DMS114 treated with DMSO at 0.1 percent for 48 hours (cell line): ENCODE measurements at regions not wholly inside any gene's neighbourhood (a gene's known extent, or its start where the extent isn't known, plus 50 kb on each side); places are given as distances from the start of the nearest gene placed in this dataset.
"Not testable (repeated sequence)": the region's sequence is repeated elsewhere in the genome, so short reads cannot be mapped to it uniquely, and the experiment has no call there.

Source experiments
- DNase-seq: peaks from one replicate; lab custom pipeline; 2025; ENCODE audit not compliant: unreplicated experiment; lab: John Stamatoyannopoulos, UW

DNA sequence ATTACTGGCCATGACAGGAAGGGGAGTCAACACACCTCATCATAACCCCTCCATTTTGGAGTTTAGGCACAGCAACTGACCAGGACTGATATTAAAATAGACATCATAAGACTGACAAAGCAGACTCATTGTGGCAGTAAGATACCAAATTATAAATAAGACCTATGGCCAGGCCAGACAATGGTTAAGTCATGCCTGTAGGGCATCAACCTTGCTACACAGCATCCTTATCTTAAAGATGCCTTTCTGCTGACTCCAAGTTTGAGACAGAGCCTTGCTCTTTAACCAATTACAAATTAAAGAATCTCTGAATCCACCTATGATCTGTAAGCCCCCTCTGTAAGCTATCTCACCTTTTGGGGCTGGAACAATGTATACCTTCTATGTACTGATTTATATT is 65.5 kb downstream of the VCX2 start:
- no peak for DNase-seq

DNA sequence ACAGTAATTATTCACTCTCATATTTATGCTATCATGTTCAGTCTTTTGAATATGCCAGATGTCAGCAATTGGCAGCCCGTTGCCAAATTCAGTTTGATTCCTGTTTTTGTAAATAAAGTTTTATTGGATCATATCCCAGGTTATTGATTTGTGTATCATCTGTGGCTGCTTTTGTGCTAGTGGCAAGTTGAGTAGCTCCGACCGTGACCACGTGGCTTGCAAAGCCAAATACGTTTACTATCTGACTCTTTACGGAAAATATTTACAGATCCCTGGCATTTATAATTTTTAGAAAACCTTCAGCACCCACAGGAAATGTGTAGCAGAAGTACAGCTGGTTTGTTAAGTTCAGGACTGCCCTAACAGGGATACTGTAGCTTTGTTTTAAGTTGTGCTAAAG is 67.4 kb downstream of the VCX2 start:
- DNase-seq: no peak

DNA sequence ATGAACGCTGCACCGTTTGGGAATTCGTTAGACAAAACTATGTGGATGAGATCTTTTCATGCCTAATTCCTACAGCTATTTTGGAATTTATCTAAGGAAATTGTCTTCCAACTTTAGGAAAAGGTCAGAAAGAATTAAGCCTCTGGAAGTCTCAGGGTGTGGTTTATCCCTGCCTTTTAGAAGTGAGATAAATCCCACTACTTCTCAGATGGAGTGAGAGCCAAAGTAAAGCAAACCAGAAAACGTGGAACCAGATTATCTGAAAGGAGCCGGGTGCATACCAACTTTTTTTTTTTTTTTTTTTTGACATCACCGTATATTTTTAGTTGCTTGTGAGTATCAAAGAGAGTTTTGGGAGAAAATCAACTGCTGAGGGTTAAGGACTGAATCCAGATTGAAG is 79.6 kb downstream of the VCX2 start:
- no peak for DNase-seq

DNA sequence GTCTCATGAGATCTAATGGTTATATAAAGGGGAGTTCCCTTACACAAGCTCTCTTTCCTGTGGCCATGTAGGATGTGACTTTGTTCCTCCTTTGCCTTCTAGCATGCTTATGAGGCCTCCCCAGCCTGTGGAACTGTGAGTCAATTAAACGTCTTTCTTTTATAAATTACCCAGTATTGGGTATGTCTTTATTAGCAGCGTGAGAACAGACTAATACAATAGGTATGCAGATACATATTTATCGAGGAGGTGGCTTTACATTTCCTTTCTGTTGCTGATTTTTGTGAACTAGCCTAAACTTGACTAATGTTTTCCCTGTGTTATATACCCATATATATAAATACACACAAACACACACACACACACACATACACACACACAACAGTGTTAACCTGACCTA is 80.2 kb downstream of the VCX2 start:
- DNase-seq: no peak

DNA sequence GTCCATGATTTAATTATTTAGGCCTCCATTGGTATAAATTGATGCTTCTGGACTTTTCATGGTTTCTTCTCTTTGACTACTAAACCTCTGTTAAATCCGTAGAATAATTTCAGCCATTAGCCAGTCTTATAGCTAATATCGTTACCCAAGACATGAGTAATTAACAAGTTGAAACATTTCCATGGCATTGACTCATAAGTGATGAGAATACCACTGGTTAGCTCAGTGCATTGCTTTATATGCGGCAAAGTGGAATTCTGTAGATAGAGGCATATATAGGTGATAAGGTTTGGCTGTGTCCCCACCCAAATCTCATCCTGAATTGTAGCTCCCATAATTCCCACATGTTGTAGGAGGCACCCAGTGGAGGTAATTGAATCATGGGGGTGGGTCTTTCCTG is 80.6 kb downstream of the VCX2 start:
- DNase-seq: no peak

DNA sequence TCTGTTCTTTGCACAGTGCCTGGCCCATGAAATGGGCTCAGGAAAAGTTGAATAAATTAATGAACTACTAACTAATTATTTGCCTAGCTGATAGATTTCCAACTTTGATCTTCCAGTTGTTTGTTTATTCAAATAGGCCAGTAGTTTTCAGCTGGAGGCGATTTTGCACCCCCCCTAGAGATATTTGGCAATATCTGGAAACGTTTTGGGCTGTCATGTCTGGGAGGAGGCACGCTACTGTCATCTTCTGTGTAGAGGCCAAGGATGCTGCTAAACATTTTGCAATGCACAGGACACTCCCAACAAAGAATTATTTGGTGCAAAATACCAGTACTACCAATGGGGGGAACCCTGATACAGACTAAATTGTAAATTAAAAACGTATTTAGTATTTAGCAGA is 81.9 kb downstream of the VCX2 start:
- DNase-seq: no peak

DNA sequence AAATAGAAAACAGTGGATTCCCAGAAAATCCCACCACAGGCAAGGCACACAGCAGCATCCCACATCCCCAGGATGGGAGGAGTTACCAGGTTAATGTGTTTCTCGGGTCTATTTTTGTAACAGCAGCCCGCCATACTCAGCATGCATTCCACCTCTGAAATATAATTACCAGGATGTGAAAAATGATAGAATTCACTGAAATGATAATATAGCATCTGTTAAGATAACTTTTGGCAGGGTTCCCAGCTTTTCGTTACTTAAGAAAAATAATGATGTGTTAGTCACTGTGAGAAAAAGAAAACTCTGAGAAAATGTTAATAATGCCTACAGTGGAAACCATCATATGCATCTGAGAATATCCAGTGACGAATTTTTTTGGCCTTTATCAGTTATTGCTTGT is 87.1 kb downstream of the VCX2 start:
- no peak for DNase-seq

DNA sequence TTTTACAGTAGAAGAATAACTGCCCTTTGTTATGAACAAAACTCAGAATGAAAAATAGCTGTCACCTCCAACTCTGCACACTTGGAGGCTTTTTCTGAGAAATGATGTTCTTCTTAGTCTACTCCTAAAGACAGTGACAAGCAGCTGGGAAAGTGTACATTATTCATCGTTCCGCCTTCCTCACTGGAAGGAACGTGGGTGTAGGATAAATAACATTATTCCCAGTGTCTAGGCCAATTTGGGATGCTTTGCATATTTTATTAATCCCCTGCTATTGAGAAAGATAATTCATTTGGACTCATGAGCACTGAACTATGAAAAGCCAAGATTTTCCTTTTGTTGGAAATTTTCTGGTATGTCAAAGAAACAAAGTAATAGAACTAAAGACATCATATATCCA is 87.8 kb downstream of the VCX2 start:
- DNase-seq: no peak

DNA sequence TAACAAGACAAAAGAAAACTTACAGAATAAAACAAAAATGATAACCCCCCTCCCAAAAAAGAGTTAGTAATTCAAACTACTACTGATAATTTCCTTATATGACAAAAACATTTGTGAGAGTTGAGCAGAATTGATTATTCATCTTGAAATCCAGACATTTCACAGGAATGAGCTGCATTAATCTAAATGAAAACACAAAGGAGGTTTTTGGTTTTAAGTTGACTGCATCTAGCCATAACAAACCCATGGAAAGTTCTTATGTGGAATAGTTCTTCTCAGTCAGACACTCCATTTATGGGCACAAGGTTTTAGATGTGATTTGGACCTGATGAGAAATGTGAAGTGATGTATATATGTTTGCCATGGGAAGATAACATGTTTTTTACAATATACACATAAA is 95.4 kb downstream of the VCX2 start:
- DNase-seq: no peak

DNA sequence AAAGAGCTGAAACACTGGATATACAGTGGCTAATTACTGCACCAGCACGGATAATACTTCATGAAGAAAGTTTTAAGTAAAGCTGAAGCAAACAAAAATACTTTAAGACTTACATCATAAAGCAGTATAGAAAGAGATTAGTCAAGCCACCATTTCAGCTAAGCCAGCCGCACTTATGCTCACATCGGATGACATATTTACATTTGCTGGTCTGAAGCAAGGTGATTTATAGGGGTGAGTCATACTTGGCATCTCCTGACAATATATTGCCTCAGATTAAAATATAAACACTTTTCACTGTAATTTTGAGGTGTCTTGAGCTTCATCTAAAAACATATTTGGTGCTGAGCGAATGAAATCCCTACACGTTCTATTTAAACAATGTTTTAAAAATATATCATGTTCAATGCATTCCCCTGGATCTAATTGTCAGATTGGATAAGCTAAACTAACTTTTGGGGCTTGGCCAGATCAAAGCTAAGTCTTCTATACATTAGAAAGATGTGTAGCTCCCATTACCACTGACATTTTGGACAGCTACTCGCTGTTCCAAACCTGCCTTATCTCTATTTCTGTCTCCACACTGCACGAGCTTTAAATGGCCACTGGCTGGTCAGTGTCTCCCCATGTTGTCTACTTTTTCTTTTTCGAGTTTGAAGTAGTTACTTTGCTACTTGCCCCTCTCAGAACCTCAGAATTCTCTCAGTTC is 103.2 kb downstream of the VCX2 start:
- no peak for DNase-seq

DNA sequence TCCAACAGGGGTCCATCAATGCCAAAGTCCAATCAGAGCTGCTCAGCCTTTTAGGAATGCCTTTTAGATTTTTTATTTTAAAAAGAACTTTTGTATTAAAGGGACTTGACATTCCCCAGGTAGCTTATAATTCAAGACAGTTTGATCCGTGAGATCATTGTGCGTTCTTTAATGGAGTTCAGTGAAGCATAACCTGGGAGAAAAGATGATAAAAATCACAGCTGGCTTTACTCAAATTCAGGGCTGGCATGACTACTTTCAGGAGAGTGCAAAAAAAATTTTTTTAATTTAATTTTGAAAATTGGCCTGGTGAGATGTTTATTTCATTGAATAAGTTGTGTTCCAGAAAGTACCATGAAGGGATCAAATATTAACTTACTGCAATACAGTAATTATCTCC is 118.2 kb downstream of the VCX2 start:
- DNase-seq: no peak

DNA sequence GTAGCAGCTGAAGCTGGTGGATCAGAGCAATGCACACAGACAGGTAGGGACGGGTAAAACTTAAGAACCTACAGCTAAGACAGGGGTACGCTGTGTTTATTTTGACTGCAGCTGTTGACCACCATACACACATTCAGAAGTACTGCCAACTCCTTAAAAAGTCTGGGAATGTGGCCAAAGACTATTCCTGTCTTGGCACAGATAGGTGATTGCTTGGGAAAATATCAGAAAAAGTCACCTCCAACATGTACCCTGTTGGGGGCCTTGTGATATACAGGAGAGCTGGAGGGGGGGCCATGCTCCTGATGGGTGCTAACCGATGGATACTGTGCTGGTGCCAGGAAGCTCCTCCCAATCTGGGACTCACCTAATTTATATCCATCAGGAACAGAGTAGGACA is 121.2 kb downstream of the VCX2 start:
- DNase-seq: no peak

DNA sequence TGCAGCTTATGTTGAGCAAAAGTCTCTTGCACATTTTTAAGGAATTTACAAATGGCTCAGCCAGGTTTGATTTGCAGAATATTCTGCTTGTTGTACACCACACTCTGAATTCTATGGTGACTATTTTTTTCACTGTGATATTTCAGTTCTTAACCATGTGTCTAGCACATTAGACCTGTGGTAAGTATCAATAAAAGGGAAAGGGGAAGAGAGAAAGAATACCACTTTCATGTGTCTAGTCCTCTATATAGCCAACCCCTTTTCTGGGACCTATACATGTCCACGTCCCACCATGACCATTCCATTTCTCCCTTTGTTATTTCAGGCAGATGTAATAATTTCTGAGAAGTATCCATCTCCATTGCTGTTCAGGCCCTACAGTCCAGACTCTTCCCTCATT is 121.3 kb upstream of the PNPLA4 start:
- no peak for DNase-seq

DNA sequence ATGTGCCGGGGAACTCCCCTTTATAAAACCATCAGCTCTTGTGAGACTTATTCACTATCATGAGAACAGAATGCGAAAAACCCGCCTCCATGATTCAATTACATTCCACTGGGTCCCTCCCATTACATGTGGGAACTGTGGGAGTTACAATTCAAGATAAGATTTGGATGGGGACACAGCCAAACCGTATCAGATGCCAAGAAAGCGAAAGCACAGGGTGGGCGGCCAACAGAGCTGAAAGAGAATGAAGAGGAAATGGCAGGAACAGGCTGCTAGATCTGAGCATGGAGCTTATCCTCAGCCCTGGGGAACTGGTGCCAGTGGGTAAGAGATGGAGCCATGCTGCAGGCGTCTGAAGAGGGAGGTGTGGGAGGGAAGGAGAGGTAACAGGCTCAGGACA is 117.7 kb upstream of the PNPLA4 start:
- no peak for DNase-seq

DNA sequence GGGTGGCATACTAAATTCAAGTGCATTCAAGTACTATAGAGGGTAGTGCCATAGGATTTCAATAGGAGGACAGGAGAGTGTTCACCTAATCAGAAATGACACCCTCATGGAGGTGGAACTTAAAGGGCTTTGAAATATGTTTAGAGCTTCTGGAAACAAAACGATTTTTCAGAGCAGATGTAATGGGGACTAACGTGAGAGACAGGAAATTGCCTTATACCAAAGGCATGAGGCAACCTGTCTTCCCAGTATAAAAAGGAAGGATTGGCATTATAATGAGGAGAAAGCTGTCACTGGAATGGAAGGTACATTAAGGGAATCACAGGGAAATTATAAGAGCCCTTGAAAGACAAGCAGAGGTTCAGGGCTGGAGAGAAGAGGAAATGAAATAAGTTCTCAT is 116.3 kb upstream of the PNPLA4 start:
- no peak for DNase-seq

DNA sequence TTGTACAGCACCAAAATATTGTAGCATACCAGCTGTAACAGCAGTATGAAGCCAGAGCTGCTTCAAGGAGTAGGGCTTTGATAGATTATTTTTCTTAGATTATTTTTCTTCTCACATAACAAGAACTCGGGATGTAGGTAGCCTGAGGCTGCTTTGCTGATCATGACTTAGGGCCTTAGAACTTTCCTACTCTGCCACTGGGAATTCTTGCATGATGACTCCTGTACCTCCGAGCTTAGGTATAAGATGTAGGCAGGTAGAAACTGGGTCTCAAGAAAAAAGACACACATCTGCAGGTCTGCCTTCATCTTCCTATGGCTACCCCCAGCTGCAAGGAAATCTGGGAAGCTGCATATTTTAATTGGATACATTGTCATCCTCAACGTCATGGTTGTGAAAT is 115.9 kb upstream of the PNPLA4 start:
- DNase-seq: no peak

DNA sequence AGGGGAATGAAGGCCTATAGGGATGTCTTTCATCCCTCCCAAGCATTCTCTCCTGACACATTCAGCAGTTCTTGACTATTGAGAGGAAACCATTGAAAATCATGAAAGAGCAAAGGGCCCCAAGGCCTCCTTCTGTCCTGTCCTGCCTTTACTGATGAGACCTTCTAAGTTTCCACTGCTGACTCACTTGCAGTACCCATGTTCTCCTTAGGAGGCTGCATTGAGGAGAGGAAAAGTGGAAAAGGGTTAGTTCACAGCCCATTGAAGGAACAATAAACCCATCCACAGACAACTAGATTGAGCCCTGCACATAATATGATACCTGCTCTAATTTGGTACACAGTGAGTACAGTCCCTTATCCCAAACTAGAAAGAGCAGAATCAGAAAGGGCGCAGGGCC is 115.1 kb upstream of the PNPLA4 start:
- no peak for DNase-seq

DNA sequence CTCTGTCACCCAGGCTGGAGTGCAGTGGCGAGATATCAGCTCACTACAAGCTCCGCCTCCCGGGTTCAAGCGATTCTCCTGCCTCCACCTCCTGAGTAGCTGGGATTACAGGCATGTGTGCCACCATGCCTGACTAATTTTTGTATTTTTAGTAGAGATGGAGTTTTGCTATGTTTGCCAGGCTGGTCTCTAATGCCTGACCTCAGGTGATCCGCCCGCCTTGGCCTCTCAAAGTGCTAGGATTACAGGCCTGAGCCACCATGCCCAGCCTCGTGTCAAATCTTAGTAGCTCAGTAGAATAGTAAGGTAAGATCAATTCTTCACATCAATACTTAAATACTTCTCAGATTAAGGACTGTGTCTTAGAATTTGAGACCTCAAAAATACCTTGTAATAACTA is 112.5 kb upstream of the PNPLA4 start:
- DNase-seq: not testable (repeated sequence)

DNA sequence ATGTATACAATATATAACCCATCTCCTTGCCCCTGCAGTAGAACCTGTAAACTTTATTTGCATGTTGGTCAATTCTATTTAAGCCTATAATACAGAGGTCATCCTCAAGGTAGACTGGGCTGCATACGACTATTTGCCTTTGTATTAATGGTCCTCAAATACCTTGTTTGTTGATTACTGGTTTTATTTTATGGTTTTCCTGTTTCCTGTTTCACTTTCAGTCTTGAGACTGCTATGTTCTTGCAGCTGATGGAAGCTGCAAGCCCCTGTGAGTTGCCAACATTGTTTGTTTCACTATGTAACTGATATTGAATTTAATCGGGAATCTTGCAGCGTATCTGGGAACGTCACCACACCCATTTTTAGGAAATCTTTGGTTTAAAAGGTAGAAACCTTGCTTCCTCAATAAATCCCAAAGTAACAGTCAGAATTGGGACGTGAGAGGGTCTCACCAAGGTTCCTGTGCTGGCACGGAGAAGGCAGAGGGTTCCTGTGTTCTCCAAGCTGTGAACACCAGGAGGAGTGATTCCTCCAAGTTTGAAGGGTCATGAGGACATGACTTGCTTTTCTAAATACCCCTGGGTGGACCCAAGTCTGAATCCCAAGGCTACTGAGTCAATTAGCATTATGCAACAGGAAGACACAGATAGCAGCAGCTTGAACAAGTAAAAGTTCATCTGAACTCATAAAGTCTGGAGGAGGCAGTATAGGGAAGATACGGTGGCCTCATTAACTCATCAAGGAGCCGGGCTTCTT is 110.6 kb upstream of the PNPLA4 start:
- DNase-seq: no peak

DNA sequence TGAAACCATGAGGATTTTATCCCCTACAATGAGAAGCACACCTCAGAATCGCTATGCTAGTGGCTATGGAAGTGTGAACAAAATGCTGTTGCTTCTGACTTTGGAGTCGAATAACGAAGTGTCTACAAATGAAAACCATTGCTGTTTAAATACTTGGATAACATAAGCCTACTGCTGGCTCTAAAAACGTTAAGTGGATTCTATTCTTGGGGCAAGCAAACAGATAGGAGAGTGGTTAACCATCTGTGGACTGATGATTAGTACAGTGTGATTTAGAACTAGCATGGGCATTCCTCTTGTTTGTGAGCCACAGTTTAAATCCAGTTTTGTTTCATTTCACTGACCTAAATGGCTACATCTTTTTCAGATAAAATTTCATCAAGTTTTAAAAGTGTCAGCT is 109.7 kb upstream of the PNPLA4 start:
- DNase-seq: no peak

DNA sequence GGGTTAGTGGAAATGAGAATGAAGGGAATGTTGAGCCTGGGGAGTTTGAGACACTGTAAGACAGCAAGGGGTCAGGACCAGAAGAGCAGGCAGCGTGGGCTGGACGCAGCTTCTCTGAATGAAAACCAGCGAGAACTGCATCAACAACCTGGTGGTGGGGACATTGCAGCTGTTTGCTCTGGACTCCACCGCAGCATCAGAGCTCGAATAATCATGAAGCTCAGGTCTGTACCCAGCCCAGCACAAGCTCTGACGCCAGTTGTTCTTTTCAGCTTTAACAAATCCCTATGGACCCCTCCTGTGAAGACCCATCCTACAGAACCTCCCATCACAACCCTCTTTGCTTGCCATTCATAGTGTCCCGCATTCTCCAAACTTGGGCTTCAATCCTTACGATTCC is 106.8 kb upstream of the PNPLA4 start:
- no peak for DNase-seq

DNA sequence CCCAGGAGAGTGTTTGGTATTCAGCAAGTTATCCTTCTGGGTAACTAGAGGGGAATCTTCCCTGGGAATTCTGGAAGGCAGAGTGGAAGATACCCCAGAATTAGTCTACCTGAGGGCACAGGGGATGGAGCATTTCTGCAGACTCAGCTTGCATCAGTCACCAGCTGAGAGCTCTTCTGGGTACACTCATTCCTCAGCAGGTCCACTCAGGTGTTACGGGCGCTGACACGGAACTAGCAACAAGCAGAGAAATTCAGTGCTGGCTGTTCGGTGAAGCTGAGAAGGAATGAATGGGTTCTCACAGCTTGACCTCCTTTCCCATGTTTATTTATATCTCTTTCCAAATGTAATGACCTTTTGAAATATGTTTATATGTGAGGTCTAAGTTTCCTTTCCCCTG is 106.0 kb upstream of the PNPLA4 start:
- no peak for DNase-seq

DNA sequence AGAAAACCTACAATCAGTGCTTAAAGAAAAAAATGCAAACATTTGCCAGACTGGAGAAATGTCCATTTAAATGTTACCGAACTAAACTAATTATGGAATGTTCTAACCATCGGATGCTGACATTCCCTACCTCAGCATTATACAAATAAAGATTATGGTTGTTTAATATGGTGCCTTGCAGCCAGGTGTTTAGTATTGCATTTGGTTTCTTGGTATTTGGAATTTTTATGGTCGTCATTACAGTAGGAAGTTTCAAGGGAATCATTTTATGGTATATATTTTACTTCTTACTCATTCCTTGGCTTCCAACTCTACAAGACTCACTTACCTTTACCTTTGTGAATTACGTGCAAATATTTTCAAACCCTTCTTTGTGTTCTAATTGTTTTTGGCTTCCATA is 103.1 kb upstream of the PNPLA4 start:
- no peak for DNase-seq
